CD4-positive, alpha-beta T cell (primary cell): ENCODE measurements at regions not wholly inside any gene's neighbourhood (a gene's known extent, or its start where the extent isn't known, plus 50 kb on each side); places are given as distances from the start of the nearest gene placed in this dataset.

ENCODE experiments used
- ATAC-seq: fragments of 200-7000 bp; cut with Tn5 transposase; one replicate; pipeline ENCODE4 v1.10.0; 2022; ENCODE audit warnings: mild to moderate bottlenecking; ENCODE audit not compliant: poor library complexity
- CTCF ChIA-PET: fragments of 350-600 bp; sonication (Branson Sonifier 250); formaldehyde crosslinking; loops from one replicate; lab custom pipeline; 2021; ENCODE audit warnings: antibody characterized with exemption, inconsistent platforms; lab: Charles Lee
- POLR2A ChIA-PET: fragments of 350-600 bp; sonication (Branson Sonifier 250); formaldehyde crosslinking; loops from one replicate; lab custom pipeline; 2021; ENCODE audit warnings: antibody characterized with exemption, inconsistent platforms; lab: Charles Lee
- DNase-seq, 14 experiments: peaks; one replicate each; pipeline ENCODE4 v3.0.0-alpha.2; 2013 to 2020; ENCODE audit warnings: mixed read lengths in 2 of 14
- H3K27ac ChIP-seq, 2 donors: one replicate each; pipeline versions ENCODE4 v1.5.1 to v1.7.0; 2013; ENCODE audit warnings: low read length in 2 of 2, low read depth in 1 of 2, mild to moderate bottlenecking in 1 of 2
- H3K27me3 ChIP-seq, 2 experiments: 1 replicate in 1 of 2; 2 replicates in 1 of 2; pipeline versions ENCODE4 v1.6.1 to v1.7.0; 2013; ENCODE audit warnings: low read length in 2 of 2, control low read depth in 1 of 2, mild to moderate bottlenecking in 1 of 2, moderate library complexity in 1 of 2; ENCODE audit not compliant: insufficient read depth in 2 of 2, control insufficient read depth in 1 of 2
- H3K36me3 ChIP-seq: one replicate; pipeline ENCODE4 v1.6.1; 2013; ENCODE audit warnings: low read length, control low read depth; ENCODE audit not compliant: insufficient read depth
- H3K4me1 ChIP-seq: one replicate; pipeline ENCODE4 v1.6.1; 2013; ENCODE audit warnings: low read length, control low read depth; ENCODE audit not compliant: insufficient read depth
- H3K4me3 ChIP-seq: one replicate; pipeline ENCODE4 v1.5.1; 2013; ENCODE audit warnings: mild to moderate bottlenecking, low read length, moderate library complexity
- H3K9me3 ChIP-seq, 2 experiments: 1 replicate in 1 of 2; 2 replicates in 1 of 2; pipeline versions ENCODE4 v1.6.1 to v1.7.0; 2013; ENCODE audit warnings: low read length in 2 of 2, mild to moderate bottlenecking in 2 of 2, control low read depth in 1 of 2, moderate library complexity in 1 of 2; ENCODE audit not compliant: control insufficient read depth in 1 of 2, insufficient read depth in 1 of 2
- H3K27ac Mint-ChIP-seq: one replicate; pipeline ENCODE4 v1.8.0; 2020; ENCODE audit warnings: mixed read lengths
- H3K27me3 Mint-ChIP-seq: one replicate; pipeline ENCODE4 v1.8.0; 2021; ENCODE audit warnings: mixed read lengths
- H3K36me3 Mint-ChIP-seq: one replicate; pipeline ENCODE4 v1.8.0; 2021; ENCODE audit warnings: low read depth, mixed read lengths
- H3K4me1 Mint-ChIP-seq: one replicate; pipeline ENCODE4 v1.8.0; 2021; ENCODE audit warnings: low read depth, mixed read lengths
- H3K4me3 Mint-ChIP-seq: one replicate; pipeline ENCODE4 v1.8.0; 2020; ENCODE audit warnings: mild to moderate bottlenecking, mixed read lengths
- H3K9me3 Mint-ChIP-seq: one replicate; pipeline ENCODE4 v1.8.0; 2020; ENCODE audit warnings: mixed read lengths
- CTCF ChIP-seq: fragments of 200-600 bp; IDR thresholded peaks from one replicate; pipeline ENCODE4 v1.8.0; 2022; ENCODE audit warnings: antibody characterized with exemption, mild to moderate bottlenecking
- intact Hi-C, 2 experiments: fragments of 100-400 bp; cut with DNase I in 1 of 2; cut with micrococcal nuclease in 1 of 2; formaldehyde crosslinking; loops; one replicate each; pipeline versions ENCODE4 v1.15.1 to v1.9.0; 2023 to 2025; cut with DNase I, micrococcal nuclease

- H3K27me3 Mint-ChIP-seq, result no peaks in the 10 kb centered on the region
- Histone ChIP-seq H3K4me3 (no peak overlapping the region), H3K27me3 (no peaks in the 10 kb centered on the region), H3K36me3 (no peaks in the 10 kb centered on the region), H3K4me1 (no peaks in the 10 kb centered on the region), H3K27ac (no peak overlapping the region), H3K9me3 (no peaks in the 10 kb centered on the region)
- intact Hi-C loops, result no loop called here
- no peak overlapping the region for H3K27ac Mint-ChIP-seq
- H3K9me3 Mint-ChIP-seq, result no peaks in the 10 kb centered on the region
- ChIA-PET CTCF (no interaction called here), POLR2A (no interaction called here)
- no peak for DNase-seq
- TF ChIP-seq CTCF, result no peak
- no peaks in the 10 kb centered on the region for H3K4me1 Mint-ChIP-seq
- no peaks in the 10 kb centered on the region for H3K36me3 Mint-ChIP-seq
- ATAC-seq, result no peak
- H3K4me3 Mint-ChIP-seq, result no peak overlapping the region
Measured at GRCh38 chr3:88828466-88828865, 279.0 kb upstream of the EPHA3 start.

DNA sequence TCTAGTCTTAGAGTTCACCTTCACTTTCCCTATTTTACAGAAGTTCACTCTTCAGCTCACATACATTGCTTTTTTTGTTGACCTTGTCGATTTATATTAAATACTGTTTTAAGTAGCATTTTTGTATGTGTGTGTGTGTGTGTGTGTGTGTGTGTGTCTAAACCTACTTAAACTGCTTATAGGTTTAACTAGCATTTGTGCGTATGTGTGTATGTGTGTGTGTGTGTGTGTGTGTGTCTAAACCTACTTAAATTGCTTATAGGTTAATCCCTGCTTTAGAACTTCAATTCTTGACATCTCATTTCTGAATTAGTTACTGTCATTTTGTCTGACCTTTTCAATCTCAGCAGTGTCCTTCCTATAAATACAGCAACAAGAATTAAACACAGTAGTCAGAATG, 254.8 kb upstream of the EPHA3 start:
- intact Hi-C loops, result no loop called here
- no peaks in the 10 kb centered on the region for H3K4me1 ChIP-seq
- no peaks in the 10 kb centered on the region for H3K36me3 ChIP-seq
- DNase-seq (no peak), ATAC-seq (no peak)
- H3K4me1 Mint-ChIP-seq, result no peaks in the 10 kb centered on the region
- peaks cover 0 to 6% of the 10 kb centered on the region in 2 experiments for H3K9me3 ChIP-seq
- no peak overlapping the region for H3K4me3 Mint-ChIP-seq
- peaks cover 6% of the 10 kb centered on the region for H3K9me3 Mint-ChIP-seq
- H3K4me3 ChIP-seq, result no peak overlapping the region
- H3K27me3 ChIP-seq, result no peaks in the 10 kb centered on the region
- H3K36me3 Mint-ChIP-seq, result no peaks in the 10 kb centered on the region
- H3K27ac Mint-ChIP-seq, result no peak overlapping the region
- ChIA-PET POLR2A (no interaction called here), CTCF (no interaction called here)
- H3K27ac ChIP-seq, result no peak overlapping the region
- H3K27me3 Mint-ChIP-seq, result no peaks in the 10 kb centered on the region
- no peak for TF ChIP-seq CTCF

DNA sequence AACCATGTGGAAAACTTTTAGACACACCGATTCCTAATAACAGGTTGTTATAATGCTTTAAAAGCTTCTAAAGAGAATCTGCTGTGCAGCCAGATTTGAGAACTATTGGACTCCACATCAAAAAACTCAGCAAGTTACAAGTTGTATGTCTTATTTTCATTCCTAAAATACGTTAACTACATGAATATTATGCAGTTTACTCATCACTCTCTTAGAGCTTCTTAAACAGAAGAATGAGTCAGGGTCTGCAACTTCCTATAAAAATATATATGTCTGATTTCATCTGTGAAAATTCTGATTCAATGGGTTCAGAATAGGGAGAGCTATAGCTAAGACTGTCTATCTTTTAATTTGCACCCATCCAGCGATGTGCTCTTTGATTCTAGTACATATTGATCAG, 244.2 kb upstream of the EPHA3 start:
- H3K4me3 Mint-ChIP-seq, result no peak overlapping the region
- no peak overlapping the region for H3K27ac ChIP-seq
- H3K27ac Mint-ChIP-seq, result no peak overlapping the region
- H3K4me3 ChIP-seq, result no peak overlapping the region
- no peaks in the 10 kb centered on the region for H3K4me1 Mint-ChIP-seq
- no peaks in the 10 kb centered on the region for H3K27me3 ChIP-seq
- no peak for TF ChIP-seq CTCF
- H3K9me3 ChIP-seq, result no peaks in the 10 kb centered on the region
- H3K9me3 Mint-ChIP-seq, result peaks cover 11% of the 10 kb centered on the region
- H3K36me3 Mint-ChIP-seq, result no peaks in the 10 kb centered on the region
- no peaks in the 10 kb centered on the region for H3K27me3 Mint-ChIP-seq
- ATAC-seq, result no peak
- ChIA-PET CTCF (no interaction called here), POLR2A (no interaction called here)
- no peaks in the 10 kb centered on the region for H3K4me1 ChIP-seq
- no peak for DNase-seq
- H3K36me3 ChIP-seq, result no peaks in the 10 kb centered on the region
- intact Hi-C loops, result no loop called here
